ENCODE measurements at regions not wholly inside any gene's neighbourhood (a gene's known extent, or its start where the extent isn't known, plus 50 kb on each side); places are given as distances from the start of the nearest gene placed in this dataset.

DNA sequence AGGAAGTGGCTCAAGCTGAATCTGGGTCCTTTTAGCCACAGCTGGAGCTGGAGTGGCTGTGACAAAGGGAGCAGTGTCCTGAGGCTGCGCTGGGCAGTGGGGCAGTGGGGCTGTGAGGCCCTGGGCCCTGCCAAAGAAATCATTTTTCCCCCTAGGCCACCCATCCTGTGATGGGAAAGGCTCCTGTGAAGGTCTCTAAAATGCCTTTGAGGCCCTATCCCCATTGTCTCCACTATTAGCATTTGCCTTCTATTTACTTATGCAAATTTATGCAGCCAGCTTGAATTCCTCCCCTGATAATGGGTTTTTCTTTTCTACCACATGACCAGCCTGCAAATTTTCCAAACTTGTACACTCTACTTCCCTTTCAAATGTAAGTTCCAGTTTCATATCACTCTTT lies 539.2 kb downstream of the MEI4 start:
- TF ChIP-seq CTCF (IDR thresholded peaks at IDR 0.05; ENCODE audit: insufficient read depth, missing control alignments): no peak
- DNase-seq (ENCODE audit: insufficient read length, low spot score) (no peak), FAIRE-seq (no peak)

- DNase-seq (ENCODE audit: insufficient read length, low spot score): no peak
- FAIRE-seq: no peak
- no peak for TF ChIP-seq CTCF (IDR thresholded peaks at IDR 0.05; ENCODE audit: insufficient read depth, missing control alignments)
Measured at GRCh38 chr6:78199044-78199443, 546.2 kb downstream of the MEI4 start.

DNA sequence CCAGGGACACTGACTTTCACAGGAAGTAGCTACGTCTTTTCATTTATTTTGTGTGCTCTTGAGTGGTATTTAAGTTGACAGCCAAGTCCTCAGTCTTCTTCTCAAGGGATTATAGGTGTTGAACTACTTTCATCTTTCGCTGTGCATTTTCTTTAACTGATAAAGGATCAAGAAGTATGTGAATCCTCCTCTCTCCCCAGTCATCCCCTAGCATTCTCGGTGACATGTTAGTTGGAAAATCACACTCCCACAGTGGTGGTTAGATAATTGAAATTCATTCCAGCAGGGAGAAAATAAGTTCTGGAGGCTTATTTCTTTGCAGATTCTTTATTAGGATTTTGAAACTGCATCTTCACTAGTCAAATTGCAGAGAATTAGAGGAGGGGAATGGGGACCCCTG lies 569.4 kb downstream of the MEI4 start:
- DNase-seq (ENCODE audit: insufficient read length, low spot score) (no peak), FAIRE-seq (no peak)
- no peak for TF ChIP-seq CTCF (IDR thresholded peaks at IDR 0.05; ENCODE audit: insufficient read depth, missing control alignments)

GRCh38 chr6:78231002-78231401 lies 578.2 kb downstream of the MEI4 start:
- FAIRE-seq: no peak
- no peak for DNase-seq (ENCODE audit: insufficient read length, low spot score)
- TF ChIP-seq CTCF (IDR thresholded peaks at IDR 0.05; ENCODE audit: insufficient read depth, missing control alignments): no peak

DNA sequence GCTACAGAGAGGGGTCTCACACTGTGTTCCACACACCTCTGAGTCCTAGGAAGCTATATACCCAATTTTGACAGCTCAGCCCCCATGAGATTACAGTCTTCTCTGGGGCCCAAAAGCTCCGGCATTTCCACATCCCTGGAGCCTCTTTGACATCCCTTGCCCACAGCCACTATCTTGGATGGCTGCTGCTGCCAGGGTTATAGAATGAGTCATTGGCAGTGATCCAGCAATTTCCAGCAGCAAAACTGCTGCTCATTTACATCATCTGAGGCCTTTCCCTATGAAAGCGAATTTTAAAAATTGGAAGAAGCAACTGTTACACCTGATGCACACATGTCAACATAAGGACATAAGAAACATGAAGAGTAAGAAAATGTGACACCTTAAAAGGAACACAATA lies 590.7 kb downstream of the MEI4 start:
- TF ChIP-seq CTCF (IDR thresholded peaks at IDR 0.05; ENCODE audit: insufficient read depth, missing control alignments): no peak
- DNase-seq (ENCODE audit: insufficient read length, low spot score) (no peak), FAIRE-seq (no peak)

DNA sequence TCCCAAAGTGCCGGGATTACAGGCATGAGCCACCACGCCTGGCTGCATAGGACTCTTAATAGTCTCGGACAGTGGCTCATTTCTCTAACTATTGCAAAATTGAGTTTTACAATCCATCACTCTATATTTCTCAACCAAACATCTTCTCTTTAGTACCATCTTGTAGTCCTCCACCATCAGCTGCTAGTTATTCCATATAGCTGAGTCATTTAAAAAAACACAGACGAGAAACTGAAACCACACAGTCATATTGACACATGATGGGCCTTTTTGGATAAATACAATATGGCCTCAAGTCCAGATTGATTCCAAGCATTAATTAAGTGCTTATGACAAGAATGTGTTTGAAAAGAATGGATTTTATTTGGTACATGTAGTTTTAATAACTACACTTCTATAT lies 599.1 kb downstream of the MEI4 start:
- no peak for TF ChIP-seq CTCF (IDR thresholded peaks at IDR 0.05; ENCODE audit: insufficient read depth, missing control alignments)
- DNase-seq (ENCODE audit: insufficient read length, low spot score) (no peak), FAIRE-seq (no peak)

DNA sequence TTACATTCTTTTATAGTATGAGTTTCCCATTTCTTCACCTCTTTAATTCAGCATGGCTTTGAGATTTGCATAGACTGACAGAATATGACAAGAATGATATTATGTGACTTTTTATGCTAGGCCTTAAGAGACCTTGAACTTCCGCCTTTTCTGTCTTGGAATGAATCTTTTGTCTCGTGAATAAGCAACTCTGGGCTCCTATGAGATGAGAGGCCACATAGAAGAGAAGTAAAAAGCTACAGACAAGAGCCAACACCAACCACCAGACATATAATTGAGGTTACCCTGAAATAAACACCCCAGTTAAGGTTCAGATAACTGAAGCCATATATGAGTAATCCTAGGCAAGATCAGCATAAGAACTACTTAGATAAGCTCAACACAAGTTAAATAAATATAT lies 600.8 kb downstream of the MEI4 start:
- DNase-seq (ENCODE audit: insufficient read length, low spot score) (no peak), FAIRE-seq (no peak)
- no peak for TF ChIP-seq CTCF (IDR thresholded peaks at IDR 0.05; ENCODE audit: insufficient read depth, missing control alignments)
